Thyroid gland (tissue), 4 donors: ENCODE measurements at regions not wholly inside any gene's neighbourhood (a gene's known extent, or its start where the extent isn't known, plus 50 kb on each side); places are given as distances from the start of the nearest gene placed in this dataset.

Experiments used
- POLR2A ChIP-seq, 2 donors: fragments of 450-650 bp; IDR thresholded peaks; one replicate each; pipeline ENCODE4 v1.6.1; 2017; ENCODE audit warnings: antibody characterized with exemption in 2 of 2, mild to moderate bottlenecking in 2 of 2, moderate library complexity in 1 of 2
- TF ChIP-seq, protein P1 (sequence below), 6 experiments: fragments of 200-600 bp in 3 of 6; fragments of 450-650 bp in 3 of 6; sonication (generic) in 3 of 6; IDR thresholded peaks; one replicate each; pipeline ENCODE4 v1.5.1; 2016 to 2019; ENCODE audit warnings: antibody characterized with exemption in 6 of 6, mild to moderate bottlenecking in 2 of 6, inconsistent platforms in 1 of 6, moderate library complexity in 1 of 6

DNA sequence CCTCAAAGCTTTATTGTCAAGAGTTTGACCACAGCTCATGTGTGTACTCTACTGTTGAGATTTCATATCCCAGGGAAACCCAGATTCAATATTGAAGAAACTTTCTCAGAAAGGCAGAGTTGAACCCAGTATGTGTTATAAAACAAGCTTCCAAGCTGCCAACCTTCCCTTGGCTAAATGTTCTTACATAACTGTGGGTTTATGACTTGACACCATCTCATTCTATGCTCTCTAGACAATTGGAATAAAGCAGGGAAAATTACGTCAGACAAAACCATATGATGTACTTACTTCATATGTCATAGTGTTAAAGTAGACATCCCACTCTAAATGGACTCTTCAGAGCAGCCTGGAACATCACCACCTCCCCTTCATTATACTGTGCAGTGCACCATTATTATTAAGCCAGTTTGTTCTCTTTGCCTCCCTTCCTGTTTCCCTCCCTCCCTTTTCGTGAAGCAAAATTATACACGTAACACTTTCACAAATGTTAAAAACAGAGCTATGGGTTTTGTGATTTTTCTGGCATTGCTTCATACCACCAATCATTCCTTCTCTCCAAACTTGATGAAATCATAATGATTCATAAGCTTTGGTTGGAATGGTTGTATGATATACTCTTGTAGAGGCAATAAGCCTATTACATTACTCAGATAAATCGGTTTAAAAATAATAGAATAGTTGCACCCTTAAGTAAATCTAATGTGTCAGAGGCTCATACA lies 507.2 kb downstream of the LTN1 start:
- TF ChIP-seq, protein P1, sequence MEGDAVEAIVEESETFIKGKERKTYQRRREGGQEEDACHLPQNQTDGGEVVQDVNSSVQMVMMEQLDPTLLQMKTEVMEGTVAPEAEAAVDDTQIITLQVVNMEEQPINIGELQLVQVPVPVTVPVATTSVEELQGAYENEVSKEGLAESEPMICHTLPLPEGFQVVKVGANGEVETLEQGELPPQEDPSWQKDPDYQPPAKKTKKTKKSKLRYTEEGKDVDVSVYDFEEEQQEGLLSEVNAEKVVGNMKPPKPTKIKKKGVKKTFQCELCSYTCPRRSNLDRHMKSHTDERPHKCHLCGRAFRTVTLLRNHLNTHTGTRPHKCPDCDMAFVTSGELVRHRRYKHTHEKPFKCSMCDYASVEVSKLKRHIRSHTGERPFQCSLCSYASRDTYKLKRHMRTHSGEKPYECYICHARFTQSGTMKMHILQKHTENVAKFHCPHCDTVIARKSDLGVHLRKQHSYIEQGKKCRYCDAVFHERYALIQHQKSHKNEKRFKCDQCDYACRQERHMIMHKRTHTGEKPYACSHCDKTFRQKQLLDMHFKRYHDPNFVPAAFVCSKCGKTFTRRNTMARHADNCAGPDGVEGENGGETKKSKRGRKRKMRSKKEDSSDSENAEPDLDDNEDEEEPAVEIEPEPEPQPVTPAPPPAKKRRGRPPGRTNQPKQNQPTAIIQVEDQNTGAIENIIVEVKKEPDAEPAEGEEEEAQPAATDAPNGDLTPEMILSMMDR (IDR thresholded peaks at IDR 0.05): no peak
- no peak for TF ChIP-seq POLR2A (IDR thresholded peaks at IDR 0.05)
